K562 (cell line): ENCODE measurements at regions not wholly inside any gene's neighbourhood (a gene's known extent, or its start where the extent isn't known, plus 50 kb on each side); places are given as distances from the start of the nearest gene placed in this dataset.

Experiments
- E2F6 ChIP-seq, 2 experiments: IDR thresholded peaks; 2 replicates each; pipeline ENCODE4 v1.6.1; 2011; ENCODE audit warnings: borderline replicate concordance in 1 of 2, control low read depth in 1 of 2, low read depth in 1 of 2, low read length in 1 of 2, mild to moderate bottlenecking in 1 of 2, mixed read lengths in 1 of 2, moderate library complexity in 1 of 2; ENCODE audit not compliant: insufficient read depth in 1 of 2, insufficient read length in 1 of 2, poor library complexity in 1 of 2, severe bottlenecking in 1 of 2; ENCODE audit errors: extremely low read depth in 1 of 2
- GABPA ChIP-seq: fragments of 200-800 bp; sonication (Bioruptor generic); conservative IDR thresholded peaks from 2 replicates; pipeline ENCODE4 v1.6.1; 2016; ENCODE audit warnings: low read depth, missing genetic modification characterization, missing compliant biosample characterization
- L3MBTL2 ChIP-seq: fragments of 450-650 bp; IDR thresholded peaks from 2 replicates; pipeline ENCODE4 v1.6.1; 2016; ENCODE audit warnings: mild to moderate bottlenecking, moderate library complexity
- MGA ChIP-seq: fragments of 450-650 bp; IDR thresholded peaks from 2 replicates; pipeline ENCODE4 v1.6.1; 2016; ENCODE audit warnings: mild to moderate bottlenecking, moderate library complexity

GRCh38 chr2:121018136-121019061 lies 266.6 kb downstream of the TFCP2L1 start (continued):
- TF ChIP-seq E2F6 (IDR thresholded peaks at IDR 0.05; ENCODE audit: borderline replicate concordance in 1 of 2, extremely low read depth in 1 of 2, insufficient read depth in 1 of 2, insufficient read length in 1 of 2, low read depth in 1 of 2, low read length in 1 of 2, poor library complexity in 1 of 2, severe bottlenecking in 1 of 2) (peak; percentile 36 to 82), GABPA (tag) (peak; percentile 51), MGA (peak; percentile 77), L3MBTL2 (peak; percentile 74; the same call in 1 of the 2 replicates)
